C4-2B (cell line): ENCODE measurements at regions not wholly inside any gene's neighbourhood (a gene's known extent, or its start where the extent isn't known, plus 50 kb on each side); places are given as distances from the start of the nearest gene placed in this dataset.
"Not testable (repeated sequence)": the region's sequence is repeated elsewhere in the genome, so short reads cannot be mapped to it uniquely, and the experiment has no call there.

Source experiments
- H3K27ac ChIP-seq: fragments of 450-650 bp; 2 replicates; pipeline ENCODE4 v1.5.1; 2017
- CTCF ChIP-seq: fragments of 450-650 bp; conservative IDR thresholded peaks from 2 replicates; pipeline ENCODE4 v1.5.1; 2017; ENCODE audit warnings: mild to moderate bottlenecking
- ZFX ChIP-seq: fragments of 450-650 bp; IDR thresholded peaks from 2 replicates; pipeline ENCODE4 v1.6.1; 2017

- TF ChIP-seq ZFX: no peak
- H3K27ac ChIP-seq: no peak overlapping the region
These were observed 96.1 kb downstream of the TEX35 start for GRCh38 chr1:178609015-178609414.

GRCh38 chr1:178610690-178611410 lies 97.9 kb downstream of the TEX35 start:
- H3K27ac ChIP-seq: not testable (repeated sequence)

DNA sequence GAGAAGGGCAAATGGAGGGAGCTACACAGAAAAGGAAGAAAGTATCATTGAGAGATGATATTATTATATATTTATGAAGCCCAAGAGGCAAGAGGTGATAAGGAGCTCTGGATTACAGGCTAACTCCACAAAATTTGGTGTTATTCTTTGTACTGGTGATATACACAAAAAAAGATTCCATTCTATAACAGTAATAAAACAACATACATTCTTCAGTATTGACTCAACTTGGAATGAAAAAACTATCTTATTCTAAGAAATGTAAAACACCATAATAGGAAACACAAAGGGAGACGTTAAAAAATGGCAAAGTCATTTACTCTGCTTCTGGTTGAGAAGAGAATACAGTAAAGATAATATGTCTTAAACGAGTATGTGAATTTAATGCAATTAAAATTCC lies 99.4 kb downstream of the TEX35 start:
- no peak overlapping the region for H3K27ac ChIP-seq
- TF ChIP-seq ZFX (no peak), CTCF (no peak)

GRCh38 chr1:178613271-178613945 lies 100.5 kb downstream of the TEX35 start:
- H3K27ac ChIP-seq: no peak overlapping the region
- no peak for TF ChIP-seq CTCF

DNA sequence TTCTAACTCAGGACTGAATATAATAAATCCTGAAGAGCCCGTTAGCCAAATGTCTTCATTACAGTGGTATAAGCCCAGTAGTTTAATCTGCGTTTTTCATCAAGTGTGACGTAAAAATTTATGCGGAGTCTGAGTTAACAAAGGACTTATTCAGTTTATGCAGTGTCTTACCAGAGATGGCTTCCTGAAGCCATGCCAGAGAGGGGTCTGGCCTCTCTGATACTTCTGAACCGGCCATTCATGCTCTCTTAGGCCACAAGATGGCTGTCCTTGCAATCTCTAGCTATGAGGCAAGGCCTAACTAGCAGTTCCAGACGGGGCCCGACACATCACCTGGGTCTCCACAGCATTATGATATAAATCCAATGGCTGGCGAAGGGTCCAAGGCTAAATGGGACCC lies 101.4 kb downstream of the TEX35 start:
- H3K27ac ChIP-seq: no peak overlapping the region
- TF ChIP-seq ZFX (no peak), CTCF (no peak)

GRCh38 chr1:178619042-178619927 lies 105.8 kb upstream of the RALGPS2 start:
- TF ChIP-seq ZFX: no peak
- TF ChIP-seq CTCF: no peak
- H3K27ac ChIP-seq: no peak overlapping the region

GRCh38 chr1:178620584-178621475 lies 104.2 kb upstream of the RALGPS2 start:
- H3K27ac ChIP-seq: no peak overlapping the region
- TF ChIP-seq ZFX (no peak), CTCF (no peak)
